ENCODE measurements at regions not wholly inside any gene's neighbourhood (a gene's known extent, or its start where the extent isn't known, plus 50 kb on each side); places are given as distances from the start of the nearest gene placed in this dataset.

DNA sequence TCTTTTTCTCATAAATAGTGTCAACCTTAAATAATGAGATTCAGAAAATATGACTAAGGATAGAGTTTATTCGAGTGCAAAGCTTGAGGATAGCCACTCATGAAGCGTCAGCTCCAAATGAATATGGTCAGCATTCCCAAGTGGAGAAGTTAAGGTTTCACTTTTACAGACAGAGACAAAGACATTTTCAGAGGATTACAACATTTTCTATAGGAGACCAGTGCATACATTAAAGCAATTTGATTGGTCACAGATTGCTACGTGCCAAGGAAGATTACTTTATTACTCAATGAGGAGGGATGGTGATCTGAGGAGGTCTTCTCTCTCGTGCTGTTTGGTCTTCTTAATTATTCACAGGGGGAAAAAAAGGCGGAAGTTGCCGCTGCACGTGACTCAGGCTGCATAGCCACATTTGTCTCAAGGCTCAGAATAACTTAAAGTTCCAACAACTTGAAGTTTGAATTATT lies 60.1 kb upstream of the SPATA31C2 start:
- TF ChIP-seq, protein P1, sequence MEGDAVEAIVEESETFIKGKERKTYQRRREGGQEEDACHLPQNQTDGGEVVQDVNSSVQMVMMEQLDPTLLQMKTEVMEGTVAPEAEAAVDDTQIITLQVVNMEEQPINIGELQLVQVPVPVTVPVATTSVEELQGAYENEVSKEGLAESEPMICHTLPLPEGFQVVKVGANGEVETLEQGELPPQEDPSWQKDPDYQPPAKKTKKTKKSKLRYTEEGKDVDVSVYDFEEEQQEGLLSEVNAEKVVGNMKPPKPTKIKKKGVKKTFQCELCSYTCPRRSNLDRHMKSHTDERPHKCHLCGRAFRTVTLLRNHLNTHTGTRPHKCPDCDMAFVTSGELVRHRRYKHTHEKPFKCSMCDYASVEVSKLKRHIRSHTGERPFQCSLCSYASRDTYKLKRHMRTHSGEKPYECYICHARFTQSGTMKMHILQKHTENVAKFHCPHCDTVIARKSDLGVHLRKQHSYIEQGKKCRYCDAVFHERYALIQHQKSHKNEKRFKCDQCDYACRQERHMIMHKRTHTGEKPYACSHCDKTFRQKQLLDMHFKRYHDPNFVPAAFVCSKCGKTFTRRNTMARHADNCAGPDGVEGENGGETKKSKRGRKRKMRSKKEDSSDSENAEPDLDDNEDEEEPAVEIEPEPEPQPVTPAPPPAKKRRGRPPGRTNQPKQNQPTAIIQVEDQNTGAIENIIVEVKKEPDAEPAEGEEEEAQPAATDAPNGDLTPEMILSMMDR (IDR thresholded peaks at IDR 0.05; ENCODE audit: partially characterized antibody, unreplicated experiment): no peak
- no peak overlapping the region for H3K27ac Mint-ChIP-seq (ENCODE audit: unreplicated experiment)
- H3K9me3 Mint-ChIP-seq (ENCODE audit: unreplicated experiment): no peaks in the 10 kb centered on the region
- H3K4me1 Mint-ChIP-seq (ENCODE audit: low read depth, unreplicated experiment): no peaks in the 10 kb centered on the region
- H3K36me3 Mint-ChIP-seq (ENCODE audit: unreplicated experiment): no peaks in the 10 kb centered on the region
- DNase-seq: no peak
- no peak overlapping the region for H3K4me3 Mint-ChIP-seq (ENCODE audit: unreplicated experiment)
- H3K27me3 Mint-ChIP-seq (ENCODE audit: unreplicated experiment): no peaks in the 10 kb centered on the region

DNA sequence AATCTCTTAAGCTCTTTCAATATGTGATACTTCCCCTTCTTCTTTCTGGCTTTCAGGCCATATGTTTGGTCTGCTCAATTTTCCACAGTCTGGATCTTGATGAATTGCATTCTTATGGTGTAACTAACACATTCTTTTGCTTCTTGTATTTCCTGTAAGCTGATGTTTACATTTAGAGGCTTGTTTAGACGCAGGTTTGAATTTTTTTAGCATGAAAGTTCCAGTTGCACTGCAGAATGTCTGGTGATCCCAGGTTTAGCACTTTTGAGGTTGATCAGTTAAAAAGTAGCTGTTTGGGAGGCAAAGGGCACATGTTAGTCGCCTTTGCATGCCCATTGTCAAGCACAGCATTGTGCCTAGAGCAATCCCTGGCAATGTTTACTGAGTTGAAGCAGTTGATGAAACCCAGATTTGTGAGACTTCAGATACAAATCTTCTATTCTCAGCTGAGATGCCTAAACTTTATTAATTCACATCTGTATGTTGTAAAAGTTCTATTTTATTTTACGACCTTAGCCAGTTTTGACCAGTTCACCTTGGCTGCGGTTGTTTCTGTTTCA lies 59.6 kb upstream of the SPATA31C2 start:
- TF ChIP-seq, protein P1 (IDR thresholded peaks at IDR 0.05; ENCODE audit: partially characterized antibody, unreplicated experiment): no peak
- DNase-seq: no peak
- no peaks in the 10 kb centered on the region for H3K9me3 Mint-ChIP-seq (ENCODE audit: unreplicated experiment)
- no peaks in the 10 kb centered on the region for H3K4me1 Mint-ChIP-seq (ENCODE audit: low read depth, unreplicated experiment)
- no peak overlapping the region for H3K27ac Mint-ChIP-seq (ENCODE audit: unreplicated experiment)
- H3K27me3 Mint-ChIP-seq (ENCODE audit: unreplicated experiment): no peaks in the 10 kb centered on the region
- H3K36me3 Mint-ChIP-seq (ENCODE audit: unreplicated experiment): no peaks in the 10 kb centered on the region
- no peak overlapping the region for H3K4me3 Mint-ChIP-seq (ENCODE audit: unreplicated experiment)

DNA sequence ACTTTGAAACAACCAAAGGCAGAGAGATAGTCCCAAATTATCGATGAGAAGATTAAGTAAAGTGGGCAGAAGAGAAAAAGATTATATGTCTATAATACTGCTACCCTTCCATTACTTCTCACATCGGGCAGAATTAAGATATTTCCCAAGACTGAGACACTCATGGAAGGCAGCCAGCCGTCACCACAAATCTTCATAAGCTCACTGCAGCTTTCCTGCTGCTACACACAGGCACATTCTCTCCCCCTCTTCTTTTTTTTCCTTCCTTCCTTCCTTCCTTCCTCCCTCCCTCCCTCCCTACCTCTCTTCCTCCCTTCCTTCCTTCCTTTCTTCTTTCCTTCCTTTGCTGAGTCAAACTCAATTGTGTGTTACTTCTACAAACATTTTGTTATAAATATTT lies 58.7 kb upstream of the SPATA31C2 start:
- Mint-ChIP-seq H3K4me3 (ENCODE audit: unreplicated experiment) (no peak overlapping the region), H3K4me1 (ENCODE audit: low read depth, unreplicated experiment) (no peaks in the 10 kb centered on the region), H3K36me3 (ENCODE audit: unreplicated experiment) (no peaks in the 10 kb centered on the region), H3K27ac (ENCODE audit: unreplicated experiment) (no peak overlapping the region), H3K9me3 (ENCODE audit: unreplicated experiment) (no peaks in the 10 kb centered on the region), H3K27me3 (ENCODE audit: unreplicated experiment) (no peaks in the 10 kb centered on the region)
- DNase-seq: no peak
- TF ChIP-seq, protein P1 (IDR thresholded peaks at IDR 0.05; ENCODE audit: partially characterized antibody, unreplicated experiment): no peak

DNA sequence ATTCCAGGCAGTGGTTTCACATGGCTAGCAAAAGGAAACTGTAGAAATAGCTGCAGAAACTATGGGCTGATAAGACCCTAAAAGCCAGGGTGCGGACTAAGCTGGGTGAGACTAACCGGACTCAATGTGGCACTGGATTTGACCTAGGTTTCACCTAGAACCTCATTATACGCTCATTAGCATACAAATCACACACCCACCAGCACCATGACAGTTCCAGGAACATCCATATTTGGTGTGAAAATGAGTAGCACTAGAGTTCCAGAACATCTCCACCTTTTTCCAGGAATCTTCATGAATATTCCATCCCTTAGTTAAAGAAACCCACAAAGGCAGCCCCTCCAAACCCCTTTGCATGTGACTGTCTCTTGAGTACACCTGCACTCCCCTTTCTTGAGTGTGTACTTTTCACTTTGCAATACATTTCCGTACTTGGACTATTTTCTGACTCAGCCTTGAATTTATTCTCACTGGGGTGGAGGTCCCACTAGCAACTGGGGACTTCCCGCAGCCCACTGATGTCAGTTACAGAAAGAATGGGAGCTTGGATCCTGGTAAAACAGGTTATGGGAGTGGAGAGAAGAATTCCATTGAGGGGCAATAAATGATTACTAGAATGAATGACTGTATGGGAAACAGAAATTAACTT lies 58.0 kb upstream of the SPATA31C2 start:
- no peaks in the 10 kb centered on the region for H3K9me3 Mint-ChIP-seq (ENCODE audit: unreplicated experiment)
- H3K4me1 Mint-ChIP-seq (ENCODE audit: low read depth, unreplicated experiment): no peaks in the 10 kb centered on the region
- no peaks in the 10 kb centered on the region for H3K36me3 Mint-ChIP-seq (ENCODE audit: unreplicated experiment)
- TF ChIP-seq, protein P1 (IDR thresholded peaks at IDR 0.05; ENCODE audit: partially characterized antibody, unreplicated experiment): no peak
- no peak overlapping the region for H3K4me3 Mint-ChIP-seq (ENCODE audit: unreplicated experiment)
- H3K27me3 Mint-ChIP-seq (ENCODE audit: unreplicated experiment): no peaks in the 10 kb centered on the region
- DNase-seq: no peak
- H3K27ac Mint-ChIP-seq (ENCODE audit: unreplicated experiment): no peak overlapping the region

DNA sequence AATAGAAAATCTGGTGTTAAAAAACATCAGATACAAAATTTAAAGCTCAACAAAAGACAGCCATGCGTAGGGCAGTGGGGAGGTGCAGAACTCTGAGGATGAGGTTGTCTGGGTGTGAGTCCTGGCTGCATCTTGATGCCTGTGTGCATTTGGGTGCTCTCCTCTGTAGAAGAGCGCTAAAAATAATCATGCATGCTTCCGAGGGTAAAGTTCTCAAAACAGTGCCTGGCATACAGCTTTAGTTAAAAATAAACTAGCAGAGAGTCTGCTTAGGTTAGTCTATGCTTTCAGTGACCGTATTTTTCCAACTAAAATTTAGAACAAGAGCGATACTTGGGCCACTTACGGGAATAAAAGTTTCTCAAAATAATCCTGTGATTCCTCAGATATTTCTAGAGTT lies 55.5 kb upstream of the SPATA31C2 start:
- H3K27me3 Mint-ChIP-seq (ENCODE audit: unreplicated experiment): no peaks in the 10 kb centered on the region
- no peak for DNase-seq
- H3K4me1 Mint-ChIP-seq (ENCODE audit: low read depth, unreplicated experiment): no peaks in the 10 kb centered on the region
- H3K27ac Mint-ChIP-seq (ENCODE audit: unreplicated experiment): no peak overlapping the region
- no peak overlapping the region for H3K4me3 Mint-ChIP-seq (ENCODE audit: unreplicated experiment)
- H3K36me3 Mint-ChIP-seq (ENCODE audit: unreplicated experiment): peaks cover 16% of the 10 kb centered on the region
- TF ChIP-seq, protein P1 (IDR thresholded peaks at IDR 0.05; ENCODE audit: partially characterized antibody, unreplicated experiment): no peak
- H3K9me3 Mint-ChIP-seq (ENCODE audit: unreplicated experiment): no peaks in the 10 kb centered on the region

All from glutamatergic neuron (in vitro differentiated cells).